GM12873 (cell line): ENCODE measurements at regions not wholly inside any gene's neighbourhood (a gene's known extent, or its start where the extent isn't known, plus 50 kb on each side); places are given as distances from the start of the nearest gene placed in this dataset.

Source experiments
- TF ChIP-seq, protein P1 (sequence below): IDR thresholded peaks from 2 replicates; pipeline ENCODE4 v1.5.1; 2012; ENCODE audit warnings: low read depth, mild to moderate bottlenecking, moderate library complexity, low read length, control low read depth; ENCODE audit not compliant: insufficient read depth; ENCODE audit errors: missing control alignments

DNA sequence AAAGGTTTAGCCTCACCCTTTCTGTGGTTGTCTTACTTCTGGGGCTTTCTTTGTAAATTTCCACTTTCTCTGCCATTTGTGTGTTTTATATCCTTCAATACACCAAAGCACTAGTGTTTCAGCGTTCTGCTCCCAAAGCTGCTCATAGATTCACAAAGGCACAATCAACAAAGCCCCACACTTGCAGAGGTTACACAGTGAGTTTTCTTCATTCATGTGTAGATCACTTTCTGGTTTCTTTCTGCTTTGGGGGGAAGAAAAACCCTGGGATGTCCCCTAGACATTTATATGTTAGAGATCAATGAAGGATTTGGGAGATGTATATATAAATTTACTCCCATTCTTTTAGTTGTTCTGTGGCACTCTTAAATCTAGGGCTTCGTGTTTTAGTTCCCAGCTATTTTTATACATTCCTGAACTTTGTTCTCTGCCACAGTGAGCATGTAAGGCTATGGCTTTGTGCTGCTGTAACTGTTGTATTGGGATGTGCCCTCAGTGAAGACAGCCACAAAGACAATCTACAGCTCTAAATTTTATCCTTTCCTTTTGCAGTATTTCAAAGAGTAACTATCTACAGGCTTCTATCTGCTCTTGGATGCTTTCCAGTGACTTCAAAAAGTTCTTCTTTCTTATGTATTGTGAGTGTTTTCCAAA, 636.5 kb downstream of the ZBBX start:
- TF ChIP-seq, protein P1, sequence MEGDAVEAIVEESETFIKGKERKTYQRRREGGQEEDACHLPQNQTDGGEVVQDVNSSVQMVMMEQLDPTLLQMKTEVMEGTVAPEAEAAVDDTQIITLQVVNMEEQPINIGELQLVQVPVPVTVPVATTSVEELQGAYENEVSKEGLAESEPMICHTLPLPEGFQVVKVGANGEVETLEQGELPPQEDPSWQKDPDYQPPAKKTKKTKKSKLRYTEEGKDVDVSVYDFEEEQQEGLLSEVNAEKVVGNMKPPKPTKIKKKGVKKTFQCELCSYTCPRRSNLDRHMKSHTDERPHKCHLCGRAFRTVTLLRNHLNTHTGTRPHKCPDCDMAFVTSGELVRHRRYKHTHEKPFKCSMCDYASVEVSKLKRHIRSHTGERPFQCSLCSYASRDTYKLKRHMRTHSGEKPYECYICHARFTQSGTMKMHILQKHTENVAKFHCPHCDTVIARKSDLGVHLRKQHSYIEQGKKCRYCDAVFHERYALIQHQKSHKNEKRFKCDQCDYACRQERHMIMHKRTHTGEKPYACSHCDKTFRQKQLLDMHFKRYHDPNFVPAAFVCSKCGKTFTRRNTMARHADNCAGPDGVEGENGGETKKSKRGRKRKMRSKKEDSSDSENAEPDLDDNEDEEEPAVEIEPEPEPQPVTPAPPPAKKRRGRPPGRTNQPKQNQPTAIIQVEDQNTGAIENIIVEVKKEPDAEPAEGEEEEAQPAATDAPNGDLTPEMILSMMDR: no peak

DNA sequence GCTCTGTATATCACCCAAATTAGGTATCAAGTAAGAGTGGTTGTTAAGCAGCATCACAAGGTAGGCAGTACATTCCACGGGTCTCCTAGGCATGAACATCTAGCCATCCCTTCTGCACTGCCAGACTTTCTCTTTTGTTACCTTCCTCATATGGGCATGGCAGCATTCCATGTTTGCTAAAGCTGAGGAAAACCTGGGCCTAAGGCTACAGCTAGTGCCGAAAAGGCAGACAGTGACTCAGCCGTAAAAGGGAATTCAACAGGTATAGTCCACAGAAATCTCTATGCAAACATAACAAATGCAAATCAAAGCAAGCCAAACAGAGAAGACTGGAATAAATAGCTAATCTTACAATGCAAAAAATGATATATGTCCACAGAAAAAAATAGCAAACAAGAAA, 645.4 kb downstream of the ZBBX start:
- TF ChIP-seq, protein P1: no peak

DNA sequence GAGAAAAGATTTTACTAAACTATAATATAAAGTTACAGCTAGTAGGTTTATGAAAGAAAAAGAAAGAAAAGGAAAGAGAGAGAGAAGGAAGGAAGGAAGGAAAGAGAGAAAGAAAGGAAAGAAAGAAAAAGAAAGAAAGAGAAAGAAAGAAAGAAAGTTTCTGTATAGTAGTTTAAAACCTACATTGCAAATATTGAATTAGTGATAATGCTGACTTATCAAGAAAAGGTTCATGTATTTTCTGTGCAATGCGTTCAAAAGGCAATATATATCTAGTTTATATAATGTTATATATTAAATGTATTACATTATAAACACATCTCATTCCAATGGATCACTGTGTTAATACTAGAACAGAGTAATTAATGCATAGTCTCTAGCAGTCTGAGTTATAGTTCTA, 648.4 kb downstream of the ZBBX start:
- TF ChIP-seq, protein P1: no peak

DNA sequence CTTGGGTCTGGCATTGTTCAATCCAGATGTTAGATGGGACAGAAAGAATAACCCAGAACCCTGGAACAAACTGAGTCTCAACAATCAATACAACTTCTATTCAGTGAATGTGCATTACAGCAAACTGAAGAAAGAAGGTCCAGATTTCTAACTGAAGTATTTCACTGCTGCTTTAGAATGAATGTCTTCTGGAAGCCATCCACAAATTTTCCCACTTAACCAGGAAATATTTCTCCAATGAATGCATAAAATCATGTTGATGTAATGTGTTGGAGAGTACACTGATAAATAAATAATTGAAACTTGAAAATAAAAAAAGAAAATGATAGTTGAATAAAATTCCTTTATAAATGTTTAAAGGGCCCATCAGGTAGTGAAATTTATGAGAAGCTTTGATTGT, 658.6 kb downstream of the ZBBX start:
- TF ChIP-seq, protein P1: no peak

DNA sequence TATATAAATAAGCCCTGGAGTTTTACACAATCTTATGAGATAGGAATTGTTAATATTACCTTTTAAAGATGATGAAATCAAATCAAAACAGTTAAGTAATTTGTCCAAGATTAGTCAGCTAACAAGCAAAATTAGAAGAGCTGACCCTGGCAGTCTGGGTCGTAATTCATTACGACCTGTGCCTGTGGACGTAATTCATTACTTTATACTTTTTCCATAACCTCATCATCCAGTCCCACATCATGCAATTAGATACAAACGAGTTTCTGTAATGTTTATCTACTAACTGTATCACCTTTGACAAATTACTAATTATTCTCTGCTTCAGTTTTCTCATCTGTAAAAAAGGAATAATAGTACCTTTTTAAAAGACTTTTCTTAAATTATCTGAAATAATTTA, 665.9 kb downstream of the ZBBX start:
- TF ChIP-seq, protein P1: no peak

DNA sequence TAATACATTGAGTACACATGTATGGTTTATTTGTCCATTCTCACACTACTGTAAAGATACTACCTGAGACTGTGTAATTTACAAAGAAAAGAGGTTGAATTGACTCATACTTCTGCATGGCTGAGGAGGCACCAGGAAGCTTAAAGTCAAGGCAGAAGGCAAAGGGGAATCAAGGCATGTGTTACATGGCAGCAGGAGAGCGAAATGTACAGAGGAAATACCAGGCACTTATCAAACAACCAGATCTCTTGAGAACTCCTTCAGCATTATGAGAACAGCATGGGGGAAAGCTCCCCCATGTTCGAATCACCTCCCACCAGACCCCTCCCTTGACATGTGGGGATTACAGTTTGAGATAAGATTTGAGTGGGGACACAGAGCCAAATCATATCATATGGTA, 666.3 kb downstream of the ZBBX start:
- TF ChIP-seq, protein P1: no peak

- TF ChIP-seq, protein P1: no peak
These were observed 674.0 kb downstream of the ZBBX start for GRCh38 chr3:166706094-166706493.
